Endometrium (tissue), 2 donors: ENCODE measurements at regions not wholly inside any gene's neighbourhood (a gene's known extent, or its start where the extent isn't known, plus 50 kb on each side); places are given as distances from the start of the nearest gene placed in this dataset.

Source experiments
- FAIRE-seq: peaks from 2 replicates; lab custom pipeline; 2012; peaks lifted over from hg19 to GRCh38; lab: Jason Lieb, UNC
- donor health status: control.
- donor health status: control.

DNA sequence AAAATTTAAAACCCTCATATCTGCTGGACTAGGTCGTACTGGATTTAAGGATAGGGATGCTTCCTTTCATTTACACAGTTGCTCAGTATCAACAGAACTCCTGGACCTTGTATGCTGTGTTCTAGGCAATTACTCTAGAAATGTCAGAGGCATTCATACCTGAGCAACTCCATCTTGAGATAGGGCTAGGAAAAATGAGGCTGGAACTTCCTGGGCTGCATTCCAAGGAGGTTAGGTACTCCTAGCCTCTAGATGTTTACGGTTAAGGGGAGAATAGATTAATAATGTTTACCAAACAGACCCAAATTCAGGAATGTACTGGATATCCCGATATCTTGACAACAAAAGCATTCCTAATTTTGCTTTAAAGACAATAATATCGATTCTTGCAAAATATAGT is 84.7 kb upstream of the NLGN4X start:
- no peak for FAIRE-seq

- FAIRE-seq: no peak
These were observed 82.9 kb upstream of the NLGN4X start for GRCh38 chrX:6311540-6311939.

GRCh38 chrX:6307156-6307555 is 78.5 kb upstream of the NLGN4X start:
- no peak for FAIRE-seq

DNA sequence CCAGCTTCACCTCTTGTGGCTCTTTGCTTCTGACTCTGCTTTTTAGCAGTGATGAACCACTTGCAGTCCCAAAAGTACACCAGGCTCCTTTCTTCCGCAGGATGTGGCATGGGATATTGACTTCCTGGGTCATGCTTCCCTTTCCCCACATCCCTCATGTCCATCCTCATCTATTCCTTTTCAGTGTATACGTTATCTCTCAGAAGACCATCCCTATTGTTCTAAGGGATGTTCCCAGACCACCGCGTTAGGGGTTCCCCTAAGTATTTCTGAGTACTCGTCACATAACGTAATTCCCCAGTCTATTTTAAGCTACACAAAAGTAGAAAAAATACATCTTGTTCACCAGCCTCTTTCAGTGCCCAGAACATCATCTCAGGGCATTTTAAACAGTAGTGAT is 71.1 kb upstream of the NLGN4X start:
- no peak for FAIRE-seq

- FAIRE-seq: no peak
These were observed 65.0 kb upstream of the NLGN4X start for GRCh38 chrX:6293716-6294115.

DNA sequence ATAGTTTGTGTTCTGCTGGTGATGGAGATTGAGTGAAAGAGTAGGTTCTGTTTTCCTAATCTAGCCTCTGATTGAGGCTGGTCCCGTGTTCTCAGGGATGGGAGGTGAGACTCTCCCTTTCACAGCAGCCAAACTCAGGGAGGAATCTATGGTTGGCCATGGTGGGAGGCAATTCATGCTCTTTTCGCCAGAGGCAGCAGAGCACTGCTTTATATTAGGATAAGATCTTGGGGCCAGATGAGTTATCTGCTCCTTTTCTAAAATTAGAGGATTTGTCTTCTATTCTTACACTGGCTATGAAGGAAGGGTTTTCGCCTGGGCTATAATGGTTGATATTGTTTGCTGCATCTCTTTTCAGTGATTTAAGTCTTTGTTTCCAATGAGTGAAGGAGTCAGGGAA is 63.9 kb upstream of the NLGN4X start:
- no peak for FAIRE-seq

- FAIRE-seq: peak; percentile 86
These were observed 62.8 kb upstream of the NLGN4X start for GRCh38 chrX:6291444-6291843.

DNA sequence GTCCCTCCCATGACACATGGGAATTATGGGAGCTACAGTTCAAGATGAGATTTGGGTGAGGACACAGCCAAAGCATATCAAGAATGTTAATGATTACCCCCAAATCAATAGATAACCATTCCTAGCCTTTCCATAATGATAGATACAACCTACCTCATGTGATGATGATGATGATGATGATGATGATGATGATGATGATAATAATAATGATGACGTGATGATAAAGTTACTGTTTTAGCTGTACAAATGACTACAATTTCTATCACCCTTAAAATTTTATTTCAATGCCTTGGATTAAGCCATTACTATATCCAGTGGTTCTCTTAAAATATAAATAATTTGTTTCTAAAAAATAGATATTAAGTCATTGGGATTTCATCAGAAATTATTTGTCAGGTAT is 55.2 kb upstream of the NLGN4X start:
- no peak for FAIRE-seq

DNA sequence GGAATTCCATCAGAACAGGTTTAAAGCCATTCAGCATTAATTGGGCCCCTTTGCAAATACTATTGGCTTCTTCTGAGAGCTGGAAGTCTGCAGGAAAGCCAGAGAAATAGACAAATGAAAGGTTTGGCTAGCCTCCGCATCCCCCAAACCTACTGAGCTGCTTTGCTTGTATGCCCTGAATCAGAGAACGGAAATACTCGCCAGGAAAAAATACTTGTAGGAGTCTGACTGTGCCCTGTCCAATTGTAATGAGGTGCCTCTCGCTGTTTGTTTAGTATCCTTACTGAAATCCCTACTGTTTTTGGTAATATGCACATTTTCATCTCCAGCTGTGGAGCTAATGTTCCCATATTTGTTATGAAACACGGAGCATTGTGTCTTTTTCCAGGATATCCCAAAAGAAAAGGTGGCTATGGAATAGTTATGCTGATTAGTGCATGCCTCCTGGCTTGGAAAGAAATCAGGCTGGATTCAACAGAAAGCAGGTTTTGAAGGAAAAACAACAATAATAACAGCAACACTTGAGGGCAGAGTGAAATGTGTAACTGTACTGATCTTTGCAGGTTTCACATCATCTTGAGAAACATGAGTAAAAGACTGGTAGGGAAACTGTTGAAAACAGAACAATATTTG is 50.7 kb upstream of the NLGN4X start:
- no peak for FAIRE-seq
